Nucleus accumbens (tissue), 56 donors: ENCODE measurements at regions not wholly inside any gene's neighbourhood (a gene's known extent, or its start where the extent isn't known, plus 50 kb on each side); places are given as distances from the start of the nearest gene placed in this dataset.

Source experiments
- DNase-seq, 56 donors: peaks; one replicate each; lab custom pipeline; 2025; lab: John Stamatoyannopoulos, UW

GRCh38 chr20:23255716-23256385 lies 94.7 kb upstream of the NXT1 start:
- DNase-seq, result no peak

DNA sequence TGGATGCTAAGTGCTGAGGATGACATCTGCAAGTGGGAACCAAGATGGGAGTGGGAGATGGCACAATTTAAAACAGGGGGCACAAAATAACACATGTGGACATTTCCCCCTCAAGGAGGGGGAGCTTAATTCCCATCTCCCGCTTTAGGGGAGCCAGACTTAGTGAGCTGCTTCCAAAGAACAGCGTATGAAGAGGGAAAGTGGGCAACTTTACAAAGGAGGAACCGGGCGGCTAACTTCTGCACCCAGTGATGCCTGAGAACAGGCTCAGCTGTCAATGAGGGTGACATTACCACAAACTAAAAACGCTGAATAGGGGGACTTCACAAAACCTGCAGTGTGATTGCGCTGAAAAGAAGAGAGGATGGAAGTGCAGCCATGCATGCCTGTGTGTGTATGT lies 95.5 kb upstream of the NXT1 start:
- DNase-seq, result no peak

- DNase-seq, result no peak
These were observed 96.1 kb upstream of the NXT1 start for GRCh38 chr20:23254505-23254904.

- no peak for DNase-seq
These were observed 96.6 kb upstream of the NXT1 start for GRCh38 chr20:23254034-23254433.

GRCh38 chr20:23253524-23253923 lies 97.1 kb upstream of the NXT1 start:
- DNase-seq, result no peak

DNA sequence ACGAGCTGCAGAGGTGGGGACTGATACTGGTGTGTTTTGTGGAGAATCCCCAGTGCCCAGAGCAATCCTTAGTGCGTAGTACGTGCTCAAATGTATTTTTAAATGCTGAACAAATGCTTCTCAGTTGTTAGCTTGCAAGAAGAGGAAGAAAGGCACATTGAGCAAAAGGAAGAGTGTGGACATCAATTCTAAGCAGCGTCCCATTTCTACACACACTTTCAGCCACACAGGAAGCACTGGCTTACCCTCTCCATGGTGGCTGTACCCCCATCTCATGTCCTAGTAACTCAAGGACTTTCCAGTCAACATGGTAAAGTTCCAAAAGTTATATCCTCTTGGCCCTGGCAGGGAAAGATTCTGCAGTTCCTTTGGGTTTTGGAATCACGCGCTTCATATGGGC lies 98.8 kb upstream of the NXT1 start:
- no peak for DNase-seq

DNA sequence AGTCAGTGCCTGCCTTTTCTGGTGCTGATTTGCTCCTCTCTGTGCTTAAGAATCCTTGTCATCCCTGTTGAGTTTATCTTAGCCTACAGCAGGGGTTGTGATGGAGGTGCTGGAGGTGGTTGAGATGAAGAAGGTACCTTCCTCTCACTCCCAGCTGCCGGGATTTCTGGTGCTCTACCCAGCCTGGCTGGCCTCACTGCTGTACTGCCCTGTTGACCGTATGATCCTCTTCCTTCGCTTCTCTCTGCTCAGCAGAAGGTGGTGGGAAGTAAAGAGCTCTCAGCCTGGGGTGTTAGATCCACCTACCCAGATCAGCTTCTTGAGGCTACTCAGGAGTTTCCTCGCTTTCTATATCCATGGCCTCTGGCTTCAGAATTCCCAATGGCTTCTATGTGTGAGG lies 101.0 kb upstream of the NXT1 start:
- no peak for DNase-seq

DNA sequence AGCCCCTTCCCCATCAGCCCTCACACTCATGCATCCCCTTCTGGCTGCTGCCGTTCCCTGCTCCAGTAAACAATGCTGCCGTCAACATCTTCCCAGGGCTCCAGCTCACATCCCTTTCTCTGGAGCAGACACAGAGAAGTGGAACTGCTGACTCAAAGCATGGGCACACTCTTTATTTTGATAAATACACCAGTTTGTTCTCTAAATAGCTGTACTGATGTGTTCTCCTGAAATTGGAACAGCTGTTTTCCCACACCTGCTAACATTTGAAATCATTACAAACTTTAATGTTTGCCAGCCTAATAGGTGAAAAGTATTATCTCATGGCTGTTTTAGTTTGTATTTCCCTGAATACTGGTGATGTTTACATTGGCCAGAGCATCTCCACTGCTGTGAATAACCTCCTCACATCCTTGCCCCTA lies 102.1 kb upstream of the NXT1 start:
- DNase-seq, result no peak

DNA sequence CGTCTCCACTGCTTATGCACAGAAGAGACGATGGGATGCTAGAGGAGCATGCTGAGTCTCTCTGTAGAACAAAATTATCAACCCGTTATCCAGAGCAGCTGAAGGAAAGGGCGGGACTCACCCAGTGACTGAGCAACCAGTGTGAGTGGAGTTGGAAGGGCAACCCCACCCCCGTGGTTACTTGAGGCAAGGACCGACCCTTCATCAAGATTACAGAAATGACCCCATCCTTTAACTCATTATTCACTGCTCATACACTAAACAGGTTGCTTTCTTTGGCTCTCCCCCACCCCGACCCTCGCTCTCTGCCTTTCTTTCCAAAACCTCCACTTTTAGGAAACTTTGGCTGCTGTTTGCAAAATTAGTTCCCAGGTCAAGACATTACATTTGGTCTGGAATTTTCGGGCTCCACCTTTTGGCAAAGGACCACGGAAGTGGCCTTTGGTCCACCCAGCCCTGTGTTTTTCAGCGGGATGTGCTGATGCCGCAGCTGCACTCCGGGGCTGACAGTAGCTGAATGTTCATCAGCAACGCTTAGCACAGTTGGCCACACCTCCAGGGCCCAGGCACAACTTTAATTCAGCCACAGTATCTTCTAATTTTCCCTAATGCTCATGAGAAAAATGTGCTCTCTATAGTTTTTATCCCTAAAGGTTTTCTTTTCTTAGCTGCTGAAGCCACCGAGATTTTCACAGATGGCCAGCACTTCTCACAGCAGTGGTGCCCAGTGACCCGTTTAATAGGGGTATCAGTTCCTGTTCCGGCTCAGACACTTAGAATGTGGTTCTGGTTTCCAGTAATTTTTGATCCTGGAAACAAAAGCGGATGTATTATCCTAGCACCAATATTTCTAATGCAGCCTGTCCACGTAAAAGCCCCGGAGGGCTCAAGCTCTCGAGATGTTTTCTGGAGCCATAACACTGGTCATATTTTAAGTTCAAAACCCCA lies 103.6 kb upstream of the NXT1 start:
- no peak for DNase-seq

- DNase-seq, result peak in 13 of 56 donors; percentile 6 to 47 (median 9)
These were observed 104.9 kb upstream of the NXT1 start for GRCh38 chr20:23245553-23246181.

DNA sequence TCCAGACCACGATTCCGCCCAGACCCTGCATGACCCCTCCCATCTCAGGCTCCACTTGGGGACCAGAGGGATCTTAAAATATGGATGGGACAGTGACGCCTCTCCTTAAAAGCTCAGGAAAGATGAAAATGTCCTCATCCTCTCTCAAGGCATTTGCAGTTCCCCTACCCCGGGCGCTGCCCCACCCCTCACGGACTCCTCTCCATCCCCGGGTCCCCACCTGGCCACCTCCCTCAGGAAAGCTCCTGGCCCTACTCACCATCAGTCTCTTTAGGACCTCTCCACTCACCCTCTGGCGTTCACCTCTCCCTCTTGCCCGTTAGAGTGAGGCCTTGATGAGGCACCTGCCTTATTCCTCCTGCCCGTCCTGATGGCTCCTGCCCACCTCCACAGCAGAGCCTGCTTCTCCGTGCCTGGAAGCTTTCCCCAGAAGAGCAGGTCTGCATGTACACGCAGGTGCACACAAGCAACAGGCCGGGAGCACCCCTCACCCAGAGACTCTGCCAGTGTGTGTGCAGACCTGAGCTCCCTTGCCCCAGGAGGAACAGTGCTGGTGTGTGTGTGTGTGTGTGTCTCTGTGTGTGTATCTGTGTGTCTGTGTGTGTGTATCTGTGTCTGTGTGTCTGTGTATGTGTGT lies 105.6 kb upstream of the NXT1 start:
- no peak for DNase-seq

DNA sequence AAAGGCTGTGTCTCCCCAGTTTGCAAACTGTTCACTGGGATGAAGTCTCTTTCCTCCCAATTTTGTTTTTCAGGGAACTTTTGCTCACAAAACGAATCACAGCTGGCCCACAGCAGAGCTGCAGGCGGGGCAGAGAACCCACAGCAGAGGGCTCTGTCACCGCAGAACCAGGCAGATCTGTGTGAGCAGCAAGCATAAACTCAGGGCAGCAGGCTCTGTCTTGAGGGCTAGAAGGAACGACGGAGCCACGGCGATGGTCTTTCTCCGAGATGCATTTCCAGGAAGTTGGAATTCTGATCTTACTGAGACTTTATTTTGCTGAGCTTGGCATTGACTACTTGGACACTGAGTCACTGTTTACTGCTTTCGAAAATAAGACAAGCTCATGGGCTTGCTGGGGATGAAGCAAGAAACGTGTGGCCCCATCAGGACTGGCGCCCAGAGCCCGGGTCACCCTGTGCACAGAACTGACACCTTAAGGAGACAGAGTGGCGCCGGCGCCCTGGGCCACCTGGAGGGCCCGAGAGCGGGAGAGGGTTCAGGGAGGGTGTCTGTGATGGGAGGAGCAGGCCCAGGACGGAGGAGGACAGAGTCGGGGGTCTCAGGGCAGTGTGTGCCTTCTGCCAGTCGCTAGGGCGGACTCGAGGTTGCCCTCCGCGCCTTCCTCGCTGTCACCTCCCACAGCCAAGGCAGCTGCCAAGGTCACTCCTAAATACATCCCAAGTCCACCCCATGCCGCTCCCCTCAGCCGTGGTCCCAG lies 106.3 kb upstream of the NXT1 start:
- no peak for DNase-seq

DNA sequence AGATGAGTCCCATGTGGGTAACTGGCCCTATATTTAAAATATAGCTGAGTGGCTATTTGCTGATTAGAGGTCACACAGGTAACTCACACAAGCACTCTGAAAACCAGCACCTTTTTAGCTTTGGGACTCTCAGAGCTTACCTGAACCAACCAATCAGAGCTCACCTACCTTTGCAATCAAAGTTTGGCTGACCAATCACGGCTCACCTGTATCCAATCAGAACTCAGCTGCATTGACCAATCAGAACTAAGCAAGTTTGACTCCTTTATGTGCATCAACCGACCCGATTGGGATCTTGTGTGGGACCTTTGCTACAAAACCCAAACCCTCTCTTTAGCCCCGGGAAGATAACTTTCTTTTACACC lies 106.8 kb upstream of the NXT1 start:
- no peak for DNase-seq

DNA sequence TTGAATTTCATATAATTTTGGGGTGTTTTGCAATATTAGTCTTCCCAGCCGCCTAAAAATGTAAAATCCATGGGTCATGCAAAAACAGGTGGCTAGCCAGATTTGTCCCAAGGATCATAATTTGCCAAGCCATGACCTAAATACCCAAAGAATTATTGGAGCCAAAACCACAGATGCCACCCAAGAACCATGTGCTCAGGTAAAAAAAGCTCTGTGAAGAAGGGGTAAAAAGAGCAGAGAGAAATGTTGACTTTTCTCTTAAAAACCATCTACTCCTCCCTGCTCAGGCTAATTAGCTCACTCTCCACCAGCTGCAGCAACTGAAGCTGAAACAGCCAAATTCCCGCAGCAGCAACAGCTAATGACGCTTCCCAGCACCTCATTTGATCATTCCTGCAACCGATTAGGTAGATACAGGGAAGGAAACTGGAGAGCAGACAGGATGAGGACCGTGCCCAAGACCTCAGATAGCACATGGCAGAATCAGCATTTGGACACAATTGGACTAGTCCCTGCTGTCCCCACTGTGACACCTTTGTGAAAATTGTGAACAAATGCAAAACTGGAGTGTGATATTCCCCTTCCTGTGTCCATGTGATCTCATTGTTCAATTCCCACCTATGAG lies 107.9 kb upstream of the NXT1 start:
- no peak for DNase-seq

DNA sequence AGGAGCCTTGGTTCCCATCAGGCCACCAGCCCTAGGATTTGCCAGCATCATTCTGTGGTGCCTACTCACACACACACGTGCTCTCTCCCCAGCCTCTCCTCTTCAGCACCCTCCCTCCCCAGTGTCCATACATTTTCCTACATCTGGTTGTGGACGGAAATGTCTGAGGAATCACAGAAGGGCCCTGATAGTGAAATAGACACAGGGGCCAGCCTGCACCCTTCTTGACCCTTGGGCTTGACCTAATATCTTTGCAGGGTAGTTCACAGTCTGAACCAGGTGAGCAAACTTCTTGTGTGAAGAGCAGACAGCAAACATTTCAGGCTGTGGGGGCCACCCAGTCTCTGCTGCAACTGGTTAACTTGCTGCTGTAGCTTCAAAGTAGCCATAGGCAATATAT lies 108.5 kb upstream of the NXT1 start:
- no peak for DNase-seq

- no peak for DNase-seq
These were observed 109.2 kb upstream of the NXT1 start for GRCh38 chr20:23241416-23241815.

GRCh38 chr20:23240519-23240918 lies 110.1 kb upstream of the NXT1 start:
- no peak for DNase-seq

- DNase-seq, result no peak
These were observed 113.4 kb upstream of the NXT1 start for GRCh38 chr20:23237201-23237600.

- DNase-seq, result peak in 21 of 56 donors; percentile 4 to 64 (median 24)
These were observed 115.2 kb upstream of the NXT1 start for GRCh38 chr20:23235173-23236027.
